Naive thymus-derived CD8-positive, alpha-beta T cell (primary cell): ENCODE measurements at regions not wholly inside any gene's neighbourhood (a gene's known extent, or its start where the extent isn't known, plus 50 kb on each side); places are given as distances from the start of the nearest gene placed in this dataset.
"Not testable (repeated sequence)": the region's sequence is repeated elsewhere in the genome, so short reads cannot be mapped to it uniquely, and the experiment has no call there.

Source experiments
- ATAC-seq, 2 donors: fragments of 150-1000 bp; cut with Tn5 transposase in 1 of 2; sonication (Bioruptor Pico), chemical (Tn5 transposase) in 1 of 2; 1 replicate in 1 of 2; 2 replicates in 1 of 2; pipeline ENCODE4 v1.10.0; 2021; ENCODE audit warnings: mild to moderate bottlenecking in 2 of 2, moderate library complexity in 2 of 2
- POLR2A ChIA-PET: fragments of 350-600 bp; sonication (Branson Sonifier 250); formaldehyde crosslinking; loops from one replicate; lab custom pipeline; 2021; ENCODE audit warnings: antibody characterized with exemption; lab: Charles Lee
- DNase-seq, 10 donors: peaks; one replicate each; pipeline versions ENCODE4 v3.0.0 to v3.0.0-alpha.2; 2020 to 2022
- H3K27ac Mint-ChIP-seq, 10 donors: one replicate each; pipeline ENCODE4 v1.8.0; 2020 to 2022; ENCODE audit warnings: mild to moderate bottlenecking in 10 of 10, mixed read lengths in 10 of 10, moderate library complexity in 4 of 10, inconsistent platforms in 1 of 10
- H3K27me3 Mint-ChIP-seq, 5 donors: one replicate each; pipeline ENCODE4 v1.8.0; 2021 to 2022; ENCODE audit warnings: mixed read lengths in 5 of 5
- H3K36me3 Mint-ChIP-seq, 3 donors: one replicate each; pipeline ENCODE4 v1.8.0; 2020 to 2022; ENCODE audit warnings: mixed read lengths in 3 of 3, mild to moderate bottlenecking in 2 of 3, inconsistent platforms in 1 of 3
- H3K4me1 Mint-ChIP-seq, 4 donors: one replicate each; pipeline ENCODE4 v1.8.0; 2021 to 2022; ENCODE audit warnings: mixed read lengths in 4 of 4
- H3K4me3 Mint-ChIP-seq, 10 donors: one replicate each; pipeline ENCODE4 v1.8.0; 2020 to 2022; ENCODE audit warnings: mild to moderate bottlenecking in 10 of 10, mixed read lengths in 10 of 10, moderate library complexity in 6 of 10, inconsistent platforms in 1 of 10
- H3K9me3 Mint-ChIP-seq, 9 donors: one replicate each; pipeline ENCODE4 v1.8.0; 2020 to 2022; ENCODE audit warnings: mixed read lengths in 9 of 9, mild to moderate bottlenecking in 3 of 9, inconsistent platforms in 1 of 9, moderate library complexity in 1 of 9

DNA sequence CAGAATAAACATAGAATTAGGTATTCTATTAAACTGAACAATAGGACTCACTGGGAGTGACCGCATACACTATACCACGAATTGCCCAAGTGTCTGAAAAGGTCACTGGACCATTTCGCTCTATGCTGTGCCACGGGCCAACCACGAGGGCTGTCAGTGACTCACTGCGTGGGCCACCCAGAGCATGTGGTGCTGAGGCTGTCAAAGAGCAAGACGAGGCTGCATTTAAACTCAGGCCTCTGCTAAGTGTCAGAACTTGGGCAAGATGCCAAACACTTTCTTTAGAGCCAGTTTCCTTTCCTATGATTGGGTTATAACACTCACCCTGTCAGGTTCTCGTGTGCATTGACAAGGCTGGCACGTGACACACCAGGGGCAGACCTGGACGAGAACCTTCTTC lies 97.5 kb downstream of the SH3YL1 start:
- peak in 2 of 10 donors; percentile 16 to 21 for DNase-seq
- peak; percentile 33 to 36 for ATAC-seq
- H3K27ac Mint-ChIP-seq = peak overlapping the region in 4 of 10 donors; percentile 15 to 67 (median 42)

DNA sequence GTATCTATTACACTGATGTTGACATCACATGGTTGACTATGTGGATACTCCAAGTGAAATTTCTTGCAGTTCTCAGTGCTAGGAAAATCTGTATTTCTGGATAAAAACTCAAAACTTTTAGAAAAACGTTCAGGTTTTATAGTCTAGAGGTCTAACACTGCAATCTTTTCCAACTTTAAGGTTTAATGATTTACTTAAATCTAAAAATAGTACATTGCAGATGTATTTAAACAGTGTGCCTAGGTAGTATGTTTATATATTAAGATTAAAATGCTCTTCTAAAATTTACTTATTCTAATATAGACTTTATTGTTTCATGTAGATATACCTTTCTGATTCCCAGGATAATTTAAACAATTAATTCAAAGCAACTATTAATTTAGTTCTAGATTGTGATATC lies 98.3 kb downstream of the SH3YL1 start:
- POLR2A ChIA-PET = no interaction called here

More for the DNA sequence above, 97.5 kb downstream of the SH3YL1 start:
- H3K4me1 Mint-ChIP-seq = peaks cover 1 to 23% (median 13%) of the 10 kb centered on the region in 4 donors
- H3K36me3 Mint-ChIP-seq = peaks cover 0 to 4% (median 1%) of the 10 kb centered on the region in 3 donors
- H3K9me3 Mint-ChIP-seq = no peaks in the 10 kb centered on the region
- no peak overlapping the region for H3K4me3 Mint-ChIP-seq
- POLR2A ChIA-PET = interaction anchor here (0.7 kb wide), 1 partner anchor 10 kb away, joined by 4 read pairs; no protein-coding TSS in a partner anchor
- peaks cover 0 to 12% (median 2%) of the 10 kb centered on the region in 5 donors for H3K27me3 Mint-ChIP-seq

DNA sequence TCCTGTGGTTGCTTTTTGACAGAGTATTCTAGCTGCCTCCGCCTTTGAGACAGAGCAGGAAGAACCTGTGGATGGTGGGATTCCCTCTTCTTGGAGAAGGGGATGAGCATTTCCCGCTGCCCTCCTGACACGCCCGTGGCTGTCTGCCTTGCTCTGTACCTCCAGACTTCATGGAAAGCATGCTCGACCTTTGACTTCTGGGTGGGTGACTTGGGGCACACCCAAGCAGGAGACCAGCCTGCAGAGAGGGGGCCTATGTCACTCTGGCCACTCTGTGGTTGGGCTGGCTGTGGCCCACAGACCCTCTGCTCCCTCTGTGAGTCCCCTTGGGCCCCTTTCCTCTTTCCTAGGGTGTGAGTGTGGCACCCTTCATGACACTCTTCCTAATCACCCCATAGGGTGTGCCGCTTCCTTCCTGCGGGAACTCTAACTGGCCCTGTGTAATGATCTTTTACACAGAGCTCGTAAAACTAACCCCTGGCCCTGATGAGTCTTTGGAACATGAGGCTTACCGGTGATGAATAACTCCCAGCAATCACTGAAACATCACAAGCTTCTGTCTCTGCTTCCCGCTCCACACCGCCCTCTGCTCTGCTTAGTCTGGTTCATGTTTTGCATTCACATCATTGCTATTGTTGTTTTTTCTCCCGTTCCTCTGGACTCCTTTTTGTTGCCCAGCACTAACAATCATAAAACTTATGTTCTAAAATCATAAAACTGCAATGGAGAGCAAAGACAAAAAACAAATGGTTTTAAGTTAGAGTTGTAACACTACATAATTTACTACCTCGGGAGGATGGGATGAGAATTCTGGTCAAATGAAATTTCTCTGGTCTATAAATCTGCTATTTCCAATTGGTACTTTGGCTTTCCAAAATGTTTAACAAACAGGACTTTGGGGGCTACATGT lies 101.1 kb downstream of the SH3YL1 start:
- POLR2A ChIA-PET = no interaction called here
- H3K9me3 Mint-ChIP-seq = no peaks in the 10 kb centered on the region
- peaks cover 0 to 21% (median 8%) of the 10 kb centered on the region in 5 donors for H3K27me3 Mint-ChIP-seq
- peaks cover 1 to 23% (median 14%) of the 10 kb centered on the region in 4 donors for H3K4me1 Mint-ChIP-seq
- peaks cover 0 to 4% (median 2%) of the 10 kb centered on the region in 3 donors for H3K36me3 Mint-ChIP-seq
- ATAC-seq (no peak), DNase-seq (no peak)
- H3K27ac Mint-ChIP-seq = peak overlapping the region in 1 of 10 donors; percentile 63
- H3K4me3 Mint-ChIP-seq = no peak overlapping the region

More for the DNA sequence above, 98.3 kb downstream of the SH3YL1 start:
- H3K9me3 Mint-ChIP-seq = no peaks in the 10 kb centered on the region
- H3K4me1 Mint-ChIP-seq = peaks cover 1 to 23% (median 14%) of the 10 kb centered on the region in 4 donors
- H3K27me3 Mint-ChIP-seq = peaks cover 0 to 18% (median 3%) of the 10 kb centered on the region in 5 donors
- no peak for DNase-seq
- no peak for ATAC-seq
- no peak overlapping the region for H3K27ac Mint-ChIP-seq
- H3K36me3 Mint-ChIP-seq = peaks cover 0 to 4% (median 2%) of the 10 kb centered on the region in 3 donors
- H3K4me3 Mint-ChIP-seq = no peak overlapping the region

DNA sequence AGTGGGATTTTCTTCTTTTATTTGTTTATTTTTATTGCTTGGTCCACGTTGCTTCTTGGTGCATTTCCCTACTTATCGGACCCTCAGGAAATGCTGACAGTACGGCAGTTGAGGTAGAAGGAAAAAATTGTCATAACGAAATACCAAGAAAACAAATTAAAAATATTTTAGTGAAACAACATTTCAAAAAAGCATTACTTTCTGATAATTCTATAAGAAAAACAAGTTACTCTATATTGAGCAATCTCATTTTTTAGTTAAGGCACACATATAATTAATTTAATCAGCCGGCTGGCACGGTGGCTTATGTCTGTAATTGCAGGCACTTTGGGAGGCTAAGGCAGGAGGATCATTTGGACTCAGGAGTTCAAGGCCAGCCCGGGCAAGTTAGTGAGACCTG lies 102.1 kb downstream of the SH3YL1 start:
- H3K4me1 Mint-ChIP-seq = peaks cover 1 to 19% (median 12%) of the 10 kb centered on the region in 4 donors
- peaks cover 0 to 4% (median 2%) of the 10 kb centered on the region in 3 donors for H3K36me3 Mint-ChIP-seq
- H3K9me3 Mint-ChIP-seq = no peaks in the 10 kb centered on the region

DNA sequence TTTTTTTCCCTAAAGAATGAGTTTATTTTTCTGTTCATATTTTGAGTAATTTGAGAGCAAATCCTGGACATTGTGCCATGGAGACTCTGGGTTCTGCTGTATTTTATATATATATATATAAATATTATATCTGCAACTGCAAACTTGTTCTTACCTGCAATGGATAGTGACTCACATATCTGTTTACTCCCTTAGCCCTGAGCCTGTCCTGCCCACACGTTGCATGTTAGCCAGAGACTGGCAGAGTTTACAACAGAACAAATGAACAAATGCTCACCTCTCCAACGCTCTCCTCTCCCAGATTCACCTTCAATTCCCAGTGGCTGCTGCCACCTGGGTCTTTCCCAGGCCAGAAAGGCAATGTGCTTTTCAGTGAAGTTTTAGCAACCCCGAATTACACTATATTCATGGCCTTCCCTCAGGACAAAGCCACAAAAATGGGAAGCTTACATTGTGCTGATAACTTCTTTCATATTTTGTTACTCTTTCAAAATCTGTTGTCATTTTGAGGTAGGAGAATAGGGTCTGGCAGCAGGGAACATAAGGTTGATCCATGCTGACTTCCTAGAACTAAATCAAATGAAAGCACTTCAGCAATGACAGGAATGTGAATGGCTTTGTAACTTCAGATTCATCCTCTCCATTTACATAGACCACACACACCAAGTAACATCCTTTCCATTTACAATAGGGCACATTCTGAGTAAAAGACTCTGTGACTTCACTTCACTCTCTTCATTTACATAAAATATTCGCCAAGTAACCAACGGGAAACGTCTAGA lies 105.4 kb upstream of the FAM110C start:
- H3K27ac Mint-ChIP-seq = peak overlapping the region in 1 of 10 donors; percentile 9
- ATAC-seq (no peak), DNase-seq (no peak)
- H3K27me3 Mint-ChIP-seq = peaks cover 1 to 26% (median 14%) of the 10 kb centered on the region in 5 donors
- no peaks in the 10 kb centered on the region for H3K9me3 Mint-ChIP-seq
- H3K36me3 Mint-ChIP-seq = no peaks in the 10 kb centered on the region
- POLR2A ChIA-PET = no interaction called here
- H3K4me3 Mint-ChIP-seq = no peak overlapping the region
- H3K4me1 Mint-ChIP-seq = no peaks in the 10 kb centered on the region

More for the DNA sequence above, 102.1 kb downstream of the SH3YL1 start:
- Mint-ChIP-seq H3K27ac (no peak overlapping the region), H3K27me3 (peaks cover 0 to 21% (median 8%) of the 10 kb centered on the region in 5 donors), H3K4me3 (no peak overlapping the region)
- no peak for ATAC-seq
- POLR2A ChIA-PET = no interaction called here
- no peak for DNase-seq

DNA sequence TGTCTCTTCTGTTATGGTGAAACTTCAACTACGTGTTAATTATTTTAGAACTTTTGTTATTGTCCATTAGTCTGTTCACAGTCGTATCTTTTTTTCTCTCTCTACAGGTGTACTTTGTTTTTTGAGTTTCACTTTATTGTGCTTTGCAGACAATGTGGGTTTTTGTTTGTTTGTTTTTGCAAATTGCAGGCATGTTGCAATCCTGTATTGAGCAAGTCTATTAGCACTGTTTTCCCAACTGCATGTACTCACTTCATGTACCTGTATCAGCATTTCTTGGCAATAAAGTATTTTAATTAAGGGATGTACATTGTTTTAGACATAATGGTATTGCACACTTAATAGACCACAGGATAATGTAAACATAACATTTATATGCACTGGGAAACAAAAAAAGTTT lies 99.1 kb upstream of the FAM110C start:
- Mint-ChIP-seq H3K4me1 (no peaks in the 10 kb centered on the region), H3K27ac (no peak overlapping the region)
- no peak for DNase-seq

DNA sequence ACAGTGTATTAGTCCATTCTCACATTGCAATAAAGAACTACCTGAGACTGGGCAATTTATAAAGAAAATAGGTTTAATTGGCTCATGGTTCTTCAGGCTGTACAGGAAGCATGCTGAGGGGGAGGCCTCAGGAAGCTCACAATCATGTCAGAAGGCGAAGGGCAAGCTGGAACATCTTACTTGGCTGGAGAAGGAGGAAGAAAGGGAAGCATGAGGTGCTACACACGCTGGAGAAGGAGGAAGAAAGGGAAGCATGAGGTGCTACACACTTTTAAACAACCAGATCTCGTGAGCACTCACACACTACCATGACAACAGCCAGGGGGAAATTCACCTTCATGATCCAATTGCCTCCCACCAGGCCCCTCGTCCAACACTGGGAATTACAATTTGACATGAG lies 95.3 kb upstream of the FAM110C start:
- POLR2A ChIA-PET = no interaction called here
- H3K4me1 Mint-ChIP-seq = no peaks in the 10 kb centered on the region
- peaks cover 0 to 9% (median 0%) of the 10 kb centered on the region in 5 donors for H3K27me3 Mint-ChIP-seq
- DNase-seq = no peak
- peak overlapping the region in 2 of 10 donors; percentile 21 to 29 for H3K27ac Mint-ChIP-seq
- H3K36me3 Mint-ChIP-seq = no peaks in the 10 kb centered on the region
- peaks cover 0 to 2% (median 0%) of the 10 kb centered on the region in 9 donors for H3K9me3 Mint-ChIP-seq
- no peak overlapping the region for H3K4me3 Mint-ChIP-seq
- no peak for ATAC-seq

More for the DNA sequence above, 99.1 kb upstream of the FAM110C start:
- Mint-ChIP-seq H3K36me3 (no peaks in the 10 kb centered on the region), H3K4me3 (no peak overlapping the region), H3K9me3 (peaks cover 0 to 2% (median 0%) of the 10 kb centered on the region in 9 donors), H3K27me3 (peaks cover 0 to 16% (median 10%) of the 10 kb centered on the region in 5 donors)
- POLR2A ChIA-PET = no interaction called here
- no peak for ATAC-seq

DNA sequence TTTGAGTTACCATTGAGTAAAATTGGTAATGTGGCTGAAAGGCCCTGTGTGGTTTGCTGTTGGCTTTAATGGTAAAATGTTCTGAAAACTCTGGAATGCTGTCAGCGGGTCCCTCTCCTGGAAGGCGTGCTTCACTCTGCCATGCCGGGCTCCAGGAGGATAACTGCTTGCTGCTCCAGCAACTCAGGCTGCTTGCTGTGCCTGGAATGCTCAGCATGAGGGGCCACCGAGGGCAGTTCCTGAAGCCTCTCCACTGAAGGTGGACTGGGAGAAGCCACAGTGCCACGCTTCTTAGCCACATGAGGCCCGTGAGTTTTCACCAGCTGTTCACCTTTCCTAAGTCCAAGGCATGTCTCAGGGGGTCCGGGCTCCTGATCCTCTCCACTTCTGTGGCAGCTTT lies 90.4 kb upstream of the FAM110C start:
- Mint-ChIP-seq H3K36me3 (no peaks in the 10 kb centered on the region), H3K27ac (no peak overlapping the region), H3K4me3 (no peak overlapping the region), H3K27me3 (peaks cover 7 to 23% (median 9%) of the 10 kb centered on the region in 5 donors), H3K9me3 (no peaks in the 10 kb centered on the region), H3K4me1 (no peaks in the 10 kb centered on the region)
- DNase-seq (no peak), ATAC-seq (no peak)
- POLR2A ChIA-PET = no interaction called here

DNA sequence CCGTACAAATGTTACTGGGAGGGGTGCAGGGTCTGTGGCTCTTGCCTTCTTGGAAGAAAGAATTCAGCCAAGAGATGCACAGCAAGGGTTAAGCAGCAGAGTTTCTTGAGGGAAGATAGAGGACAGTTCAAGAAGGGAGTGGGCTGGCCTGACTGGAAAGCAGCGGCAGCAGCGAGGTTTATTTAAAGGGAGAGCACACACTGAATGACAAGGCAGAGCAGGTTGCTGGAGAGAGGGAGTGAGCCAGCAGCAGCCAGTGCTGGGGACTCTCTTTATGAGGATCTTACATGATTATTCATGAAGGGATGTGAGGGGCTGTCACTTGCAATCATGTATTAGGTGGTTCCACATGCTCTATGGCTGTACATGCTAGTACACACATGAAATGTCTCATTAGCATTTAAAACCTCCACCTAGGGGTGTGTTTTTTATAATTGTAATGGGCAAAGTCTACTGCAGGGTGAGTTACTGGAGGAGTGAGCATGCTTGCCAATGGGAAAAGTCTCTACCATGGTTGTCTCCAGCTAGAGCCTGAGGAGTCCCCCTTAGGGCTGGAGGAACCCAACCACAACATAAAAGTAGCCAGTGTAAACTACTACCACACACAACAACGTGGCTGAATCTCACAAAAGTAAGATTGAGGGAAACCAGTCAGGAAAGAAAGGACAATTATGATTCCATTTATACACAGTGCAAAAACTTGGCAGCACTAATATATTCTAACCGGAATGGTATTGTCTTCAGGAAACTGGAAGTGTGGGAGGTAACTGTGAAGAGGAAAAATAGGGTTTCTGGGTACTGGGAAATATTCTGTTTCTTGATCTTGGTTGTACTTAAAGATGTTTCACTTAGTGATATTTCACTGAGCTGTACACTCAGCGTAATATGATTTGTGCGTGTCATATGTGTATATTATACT lies 87.6 kb upstream of the FAM110C start:
- DNase-seq = no peak
- H3K4me1 Mint-ChIP-seq = no peaks in the 10 kb centered on the region
- ATAC-seq = no peak
- no peak overlapping the region for H3K27ac Mint-ChIP-seq
- H3K4me3 Mint-ChIP-seq = no peak overlapping the region
- H3K36me3 Mint-ChIP-seq = no peaks in the 10 kb centered on the region
- H3K9me3 Mint-ChIP-seq = peaks cover 0 to 2% (median 0%) of the 10 kb centered on the region in 9 donors
- H3K27me3 Mint-ChIP-seq = peaks cover 10 to 40% (median 18%) of the 10 kb centered on the region in 5 donors
- POLR2A ChIA-PET = no interaction called here

DNA sequence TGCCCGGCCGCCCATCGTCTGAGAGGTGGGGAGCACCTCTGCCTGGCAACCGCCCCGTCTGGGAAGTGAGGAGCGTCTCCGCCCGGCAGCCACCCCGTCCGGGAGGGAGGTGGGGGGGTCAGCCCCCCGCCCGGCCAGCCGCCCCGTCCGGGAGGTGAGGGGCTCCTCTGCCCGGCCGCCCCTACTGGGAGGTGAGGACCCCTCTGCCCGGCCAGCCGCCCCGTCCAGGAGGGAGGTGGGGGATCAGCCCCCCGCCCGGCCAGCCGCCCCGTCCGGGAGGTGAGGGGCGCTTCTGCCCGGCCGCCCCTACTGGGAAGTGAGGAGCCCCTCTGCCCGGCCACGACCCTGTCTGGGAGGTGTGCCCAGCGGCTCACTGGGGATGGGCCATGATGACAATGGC lies 80.5 kb upstream of the FAM110C start:
- H3K36me3 Mint-ChIP-seq, H3K9me3 Mint-ChIP-seq, DNase-seq, H3K4me1 Mint-ChIP-seq, POLR2A ChIA-PET, H3K4me3 Mint-ChIP-seq, ATAC-seq, H3K27ac Mint-ChIP-seq: not testable (repeated sequence)
- H3K27me3 Mint-ChIP-seq = peaks cover 4 to 23% (median 12%) of the 10 kb centered on the region in 5 donors

DNA sequence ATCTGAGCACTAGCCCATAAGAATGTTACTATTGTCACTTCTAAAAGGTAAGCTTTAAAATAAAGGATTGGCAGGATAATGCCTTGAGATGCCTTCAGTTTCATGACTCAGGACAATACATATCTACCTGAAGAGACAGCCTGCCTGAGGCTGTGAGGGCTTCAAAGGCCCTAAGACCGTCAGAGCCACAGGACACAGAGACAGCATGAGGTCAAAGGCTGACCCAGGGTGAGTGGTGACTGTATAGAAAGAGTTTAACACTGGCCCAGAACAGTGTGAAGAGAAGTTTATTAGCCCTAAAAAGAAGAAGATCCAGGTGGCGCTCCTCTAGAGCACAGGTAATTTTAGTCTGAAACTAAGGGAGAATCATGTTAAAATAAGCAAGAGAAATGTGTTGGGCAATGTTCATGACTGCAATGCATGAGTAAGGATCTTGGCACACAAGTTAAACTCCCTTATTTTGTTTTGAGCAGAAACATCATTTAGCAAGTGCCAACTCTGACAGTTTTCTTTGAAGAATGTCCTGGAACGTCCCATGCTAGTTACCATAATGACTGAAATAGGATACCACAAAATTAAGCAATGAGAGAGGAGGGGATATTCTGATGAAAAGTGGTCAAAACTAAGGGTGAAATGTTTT lies 78.1 kb upstream of the FAM110C start:
- Mint-ChIP-seq H3K27me3 (peaks cover 0 to 7% (median 4%) of the 10 kb centered on the region in 5 donors), H3K36me3 (no peaks in the 10 kb centered on the region), H3K4me3 (no peak overlapping the region), H3K9me3 (no peaks in the 10 kb centered on the region), H3K27ac (no peak overlapping the region), H3K4me1 (no peaks in the 10 kb centered on the region)
- ATAC-seq = no peak
- DNase-seq = no peak
- POLR2A ChIA-PET = no interaction called here
